DMS153 treated with DMSO at 0.1 percent for 48 hours (cell line): ENCODE measurements at regions not wholly inside any gene's neighbourhood (a gene's known extent, or its start where the extent isn't known, plus 50 kb on each side); places are given as distances from the start of the nearest gene placed in this dataset.
"Not testable (repeated sequence)": the region's sequence is repeated elsewhere in the genome, so short reads cannot be mapped to it uniquely, and the experiment has no call there.

ENCODE experiments used
- DNase-seq: peaks from one replicate; lab custom pipeline; 2025; ENCODE audit not compliant: unreplicated experiment; lab: John Stamatoyannopoulos, UW

DNA sequence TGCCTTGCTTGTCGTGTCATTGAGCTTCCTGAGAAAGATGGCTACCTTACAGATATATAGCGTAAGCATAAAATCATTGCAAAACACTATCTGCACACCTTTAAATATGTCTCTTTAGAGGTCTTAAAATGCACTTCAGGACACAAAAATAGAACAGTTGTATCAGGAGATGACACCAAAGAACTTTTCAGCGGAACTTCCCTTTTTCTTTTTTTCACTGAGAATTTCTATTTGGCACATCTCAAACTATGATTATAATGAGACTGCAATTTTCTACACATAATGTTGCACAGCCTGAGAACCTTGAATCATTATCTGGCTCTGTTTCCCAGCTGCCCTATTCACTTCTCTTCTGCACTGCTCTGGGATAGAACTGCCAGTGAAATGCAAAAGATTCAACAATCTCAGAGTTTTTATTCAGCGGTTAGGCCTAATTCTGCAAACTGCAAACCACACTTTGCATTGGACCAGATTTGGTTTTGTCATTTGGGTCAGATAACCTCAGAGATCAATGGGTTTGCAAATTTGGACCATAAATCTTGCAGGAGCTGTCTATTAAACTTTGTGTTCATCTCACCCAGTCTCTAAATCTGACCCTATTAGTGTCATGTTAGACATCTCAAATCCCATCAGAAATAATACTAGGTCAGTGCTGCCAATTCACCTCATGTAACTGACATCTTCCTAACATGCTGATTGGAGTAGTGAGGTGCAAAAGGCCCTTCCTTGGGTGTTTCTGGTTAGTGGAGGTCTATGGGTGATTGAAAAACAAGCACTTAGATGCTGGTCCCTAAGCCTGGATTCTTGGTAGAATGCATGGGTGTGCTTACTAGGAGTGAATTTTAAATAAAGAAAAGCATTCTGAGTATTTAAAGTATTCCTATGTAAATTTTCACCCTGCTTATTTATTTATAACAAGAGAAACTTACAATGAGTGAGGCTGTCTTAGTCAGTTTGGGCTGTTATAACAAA lies 382.7 kb downstream of the UTRN start:
- no peak for DNase-seq

DNA sequence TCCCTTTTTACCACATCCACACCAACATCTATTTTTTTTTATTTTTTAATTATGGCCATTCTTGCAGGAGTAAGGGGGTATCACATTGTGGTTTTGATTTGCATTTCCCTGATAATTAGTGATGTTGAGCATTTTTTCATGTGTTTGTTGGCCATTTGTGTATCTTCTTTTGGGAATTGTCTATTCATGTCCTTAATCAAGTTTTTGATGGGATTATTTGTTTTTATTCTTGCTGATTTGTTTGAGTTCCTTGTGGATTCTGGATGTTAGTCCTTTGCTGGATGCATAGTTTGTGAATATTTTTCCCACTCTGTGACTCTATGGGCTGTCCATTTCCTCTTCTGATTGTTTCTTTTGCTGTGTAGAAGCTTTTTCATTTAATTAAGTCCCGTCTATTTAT lies 385.1 kb downstream of the UTRN start:
- not testable (repeated sequence) for DNase-seq

DNA sequence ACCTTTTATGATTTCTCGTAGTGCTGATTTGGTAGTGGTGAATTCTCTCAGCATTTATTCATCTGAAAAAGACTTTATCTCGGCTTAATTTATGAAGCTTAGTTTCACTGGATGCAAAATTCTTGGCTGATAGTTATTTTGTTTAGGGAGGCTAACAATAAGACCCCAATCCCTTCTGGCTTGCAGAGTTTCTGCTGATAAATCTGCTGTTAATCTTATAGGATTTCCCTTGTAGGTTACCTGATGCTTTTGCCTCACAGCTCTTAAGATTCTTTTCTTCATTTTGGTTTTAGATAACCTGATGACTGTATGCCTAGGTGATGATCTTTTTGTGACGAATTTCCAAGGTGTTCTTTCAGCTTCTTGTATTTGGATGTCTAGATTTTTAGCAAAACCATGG lies 388.7 kb downstream of the UTRN start:
- no peak for DNase-seq

DNA sequence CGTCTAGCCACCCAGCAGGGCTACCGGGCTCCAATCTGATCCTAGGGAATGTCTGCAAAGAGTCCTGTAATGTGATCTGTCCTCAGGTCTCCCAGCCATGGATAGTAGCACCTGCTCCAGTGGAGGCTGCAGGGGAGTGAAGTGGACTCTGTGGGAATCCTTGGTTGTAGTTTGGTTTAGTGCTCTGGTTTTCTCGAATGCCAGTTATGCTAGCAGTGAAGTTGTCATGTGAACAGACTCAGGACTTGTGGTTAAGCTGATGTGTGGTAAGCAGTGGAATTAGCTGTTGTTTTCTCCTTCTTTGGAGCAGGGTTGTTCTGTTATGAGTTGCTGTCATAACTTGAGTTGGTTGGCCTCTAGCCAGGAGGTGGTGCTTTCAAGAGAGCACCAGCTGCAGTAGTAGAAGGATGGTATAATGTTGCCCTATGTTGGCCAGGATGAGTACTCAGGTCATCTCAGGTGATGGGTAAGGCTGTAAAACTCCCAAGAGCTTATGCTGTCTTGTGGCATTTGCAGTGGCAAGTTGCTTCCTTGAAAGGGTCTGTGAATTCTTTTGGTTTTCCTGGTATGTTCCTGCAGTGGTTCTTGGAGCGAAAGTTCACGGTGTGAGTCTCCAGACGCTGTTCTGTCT lies 390.2 kb downstream of the UTRN start:
- DNase-seq, result no peak

DNA sequence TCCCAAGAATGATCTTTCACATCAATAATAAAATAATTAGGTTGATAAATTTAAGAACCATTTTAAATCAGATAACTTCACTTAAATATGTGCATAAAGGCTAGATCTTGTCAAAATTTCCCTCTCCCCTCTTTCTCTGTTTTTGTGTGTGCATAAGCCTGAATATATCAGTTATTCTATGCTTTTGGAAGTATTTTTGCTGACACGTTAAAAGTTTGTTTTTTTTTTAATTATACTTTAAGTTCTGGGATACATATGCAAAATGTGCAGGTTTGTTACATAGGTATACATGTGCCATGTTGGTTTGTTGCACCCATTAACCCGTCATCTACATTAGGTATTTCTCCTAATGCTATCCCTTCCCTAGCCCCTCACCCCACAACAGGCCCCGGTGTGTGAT lies 391.2 kb downstream of the UTRN start:
- not testable (repeated sequence) for DNase-seq

DNA sequence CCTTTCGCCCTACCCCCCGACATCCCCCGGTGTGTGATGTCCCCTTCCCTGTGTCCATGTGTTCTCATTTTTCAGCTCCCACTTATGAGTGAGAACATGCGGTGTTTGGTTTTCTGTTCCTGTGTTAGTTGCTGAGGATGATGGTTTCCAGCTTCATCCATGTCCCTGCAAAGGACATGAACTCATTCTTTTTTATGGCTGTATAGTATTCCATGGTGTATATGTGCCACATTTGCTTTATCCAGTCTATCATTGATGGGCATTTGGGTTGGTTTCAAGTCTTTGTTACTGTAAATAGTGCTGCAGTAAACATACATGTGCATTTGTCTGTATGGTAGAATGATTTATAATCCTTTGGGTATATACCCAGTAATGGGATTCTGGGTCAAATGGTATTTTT lies 392.1 kb downstream of the UTRN start:
- not testable (repeated sequence) for DNase-seq

DNA sequence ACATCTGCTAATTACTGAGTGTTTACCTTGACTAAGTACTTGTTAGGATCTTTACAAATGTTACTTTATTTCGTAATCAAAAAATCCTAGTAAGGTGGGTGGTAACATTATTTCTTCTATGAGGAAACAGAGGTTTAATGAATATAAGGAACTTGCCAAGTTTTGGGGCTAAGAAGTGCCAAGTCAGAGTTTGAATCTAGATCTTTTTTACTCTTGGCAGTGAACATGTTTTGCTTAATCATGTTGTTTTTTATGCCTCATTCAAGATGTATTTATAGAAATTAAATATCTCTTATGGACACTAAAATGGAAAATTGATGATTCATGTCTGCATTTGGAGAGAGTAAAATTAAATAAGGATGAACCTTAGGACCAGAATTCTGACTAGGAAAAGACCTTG lies 393.7 kb downstream of the UTRN start:
- no peak for DNase-seq

DNA sequence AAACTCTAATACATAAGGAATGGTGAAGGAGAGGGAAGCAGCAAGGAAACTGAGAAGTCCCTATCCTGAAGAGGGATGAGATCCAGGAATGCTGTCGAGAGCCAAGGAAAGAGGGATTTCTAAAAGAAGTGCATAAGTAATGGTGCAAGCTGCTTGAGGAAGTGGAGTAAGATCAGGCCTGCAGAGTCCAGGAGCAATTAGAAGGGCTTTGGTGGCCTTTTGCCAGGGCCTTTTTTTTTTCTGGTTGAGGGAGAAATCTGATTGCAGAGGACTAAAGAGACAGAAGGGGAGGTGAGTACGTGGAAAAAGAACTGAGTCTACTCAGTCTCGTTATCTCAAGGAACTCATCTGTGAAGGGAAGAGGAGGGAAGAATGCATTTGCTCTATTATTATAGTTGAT lies 396.2 kb downstream of the UTRN start:
- no peak for DNase-seq

DNA sequence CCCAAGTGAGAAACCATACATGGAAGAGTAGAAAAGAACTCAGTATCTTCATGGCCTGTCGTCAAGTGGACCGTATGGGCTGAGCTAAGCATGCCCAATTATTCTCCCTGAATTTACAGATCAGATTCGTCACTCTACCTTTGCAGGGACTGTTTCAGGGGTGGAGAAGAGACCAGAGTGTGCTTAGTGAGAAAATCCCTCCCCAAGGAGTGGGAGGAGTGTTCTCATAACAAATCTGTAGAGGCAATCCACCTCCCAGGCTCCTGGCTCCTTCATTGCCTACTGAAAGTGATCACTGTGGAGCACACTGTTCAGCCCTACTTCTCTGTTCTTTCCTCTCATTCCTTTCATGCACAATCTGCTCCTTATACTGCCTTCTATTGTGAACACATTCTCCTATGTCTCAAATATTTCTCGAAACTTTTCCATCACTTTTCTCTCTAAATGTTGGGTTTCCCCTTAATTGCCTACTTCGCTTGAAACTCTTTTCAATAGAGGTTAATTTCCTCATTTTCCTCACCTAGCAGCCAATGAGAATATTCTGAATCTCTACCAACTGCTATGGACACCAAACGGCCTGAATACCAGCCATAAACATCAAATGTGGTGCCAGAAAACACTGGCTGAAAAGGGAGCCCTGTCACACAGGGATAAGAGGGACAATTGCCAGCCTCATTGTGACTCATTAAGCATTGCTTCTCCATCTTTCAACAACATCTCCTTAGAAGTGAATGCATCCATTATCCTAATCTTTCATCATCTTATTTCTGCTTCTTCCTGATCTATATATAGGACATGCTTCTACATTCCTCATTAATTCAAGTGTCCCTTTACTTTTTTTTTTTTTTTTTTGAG lies 398.3 kb downstream of the UTRN start:
- DNase-seq, result no peak

DNA sequence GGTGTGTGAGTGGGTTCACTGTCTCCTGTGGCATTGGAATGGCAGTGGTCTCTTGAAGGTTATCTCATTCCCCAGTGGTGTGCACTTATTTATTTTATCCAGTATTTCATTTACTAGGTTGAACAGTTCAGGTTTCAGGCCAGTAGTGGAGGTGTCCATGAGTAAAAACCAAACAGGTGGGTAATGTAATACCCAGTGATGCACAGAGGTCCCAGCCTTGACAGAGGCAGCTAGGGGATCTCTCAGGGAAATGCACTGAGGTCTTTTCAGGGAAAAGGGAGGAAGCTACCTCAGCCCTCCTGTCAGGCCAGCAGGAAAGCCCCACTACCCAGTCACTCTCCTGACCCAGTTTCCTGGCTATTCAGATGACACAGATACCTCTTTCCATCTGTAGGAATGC lies 403.6 kb downstream of the UTRN start:
- DNase-seq, result no peak

DNA sequence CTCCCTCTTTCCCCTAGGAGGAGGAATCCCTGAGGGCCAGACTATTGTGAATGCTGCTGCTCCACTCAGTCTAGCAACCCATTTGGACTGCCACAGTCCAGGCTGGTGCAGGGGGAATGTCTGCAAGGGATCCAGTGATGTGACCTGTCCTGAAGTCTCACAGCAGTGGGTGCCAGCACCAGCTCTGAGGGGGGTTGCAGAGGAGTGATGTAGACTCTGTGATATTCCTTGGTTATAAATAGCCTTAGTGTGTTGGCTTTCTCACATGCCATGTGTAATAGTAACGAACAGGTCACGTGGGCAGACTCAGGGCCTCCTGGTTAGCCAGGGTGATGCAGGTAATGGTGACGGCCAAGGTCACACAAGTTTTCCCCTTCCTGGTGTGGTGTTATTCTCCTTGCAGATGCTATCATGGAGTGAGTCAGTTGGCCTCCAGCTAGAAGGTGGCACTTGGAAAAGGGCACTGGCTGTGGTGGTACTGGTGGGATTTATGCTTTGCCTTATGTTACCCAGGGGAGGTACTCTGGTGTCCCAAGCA lies 404.4 kb downstream of the UTRN start:
- DNase-seq, result no peak

DNA sequence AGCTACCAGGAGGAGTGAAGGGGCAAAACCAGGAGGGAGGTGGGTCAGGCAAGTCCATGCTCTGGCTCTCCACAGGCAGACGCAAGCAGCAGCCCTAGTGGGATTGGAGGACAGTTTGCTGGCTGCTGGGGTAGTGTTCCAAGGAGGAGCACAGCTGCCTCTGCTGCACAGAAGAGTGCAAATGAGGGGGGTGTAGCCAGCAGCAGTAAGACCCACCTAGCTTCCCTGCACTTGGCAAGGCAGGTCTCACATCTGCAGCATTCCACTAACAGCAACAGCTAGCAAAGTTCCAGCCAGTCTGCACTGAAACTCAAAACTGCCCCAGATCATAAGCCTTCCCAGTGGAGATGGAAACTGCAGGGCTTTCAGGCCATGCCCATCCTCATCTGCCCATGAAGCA lies 405.0 kb downstream of the UTRN start:
- DNase-seq, result no peak

DNA sequence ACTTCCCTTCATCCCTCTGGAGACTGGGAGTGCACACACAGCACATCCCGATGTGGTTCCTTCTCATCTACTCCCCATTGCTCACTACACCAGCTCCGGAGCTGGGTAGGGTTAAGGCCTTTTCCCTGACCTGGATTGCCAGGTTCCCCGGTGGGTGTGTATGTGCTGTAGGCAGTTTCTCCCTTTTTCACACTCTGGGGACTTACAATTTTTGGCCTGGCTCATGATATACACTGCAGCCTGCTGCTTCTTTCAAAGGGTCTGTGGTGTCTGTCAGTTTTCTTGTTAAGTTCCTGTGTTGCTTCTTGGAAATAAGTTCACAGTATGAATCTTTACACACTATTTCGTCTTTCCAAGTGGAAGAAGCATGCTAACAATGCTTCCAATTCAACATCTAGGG lies 405.5 kb downstream of the UTRN start:
- no peak for DNase-seq

DNA sequence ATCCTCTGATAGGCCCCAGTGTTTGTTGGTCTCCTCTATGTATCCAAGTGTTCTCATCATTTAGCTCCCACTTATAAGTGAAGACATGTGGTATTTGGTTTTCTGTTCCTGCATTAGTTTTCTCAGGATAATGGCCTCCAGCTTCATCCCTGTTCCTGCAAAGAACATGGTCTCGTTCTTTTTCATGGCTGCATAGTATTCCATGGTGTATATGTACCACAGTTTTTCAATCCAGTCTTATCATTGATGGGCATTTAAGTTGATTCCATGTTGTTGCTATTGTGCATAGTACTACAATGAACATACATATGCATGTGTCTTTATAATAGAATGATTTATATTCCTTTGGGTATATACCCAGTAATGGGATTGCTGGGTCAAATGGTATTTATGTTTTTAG lies 406.9 kb downstream of the UTRN start:
- not testable (repeated sequence) for DNase-seq

DNA sequence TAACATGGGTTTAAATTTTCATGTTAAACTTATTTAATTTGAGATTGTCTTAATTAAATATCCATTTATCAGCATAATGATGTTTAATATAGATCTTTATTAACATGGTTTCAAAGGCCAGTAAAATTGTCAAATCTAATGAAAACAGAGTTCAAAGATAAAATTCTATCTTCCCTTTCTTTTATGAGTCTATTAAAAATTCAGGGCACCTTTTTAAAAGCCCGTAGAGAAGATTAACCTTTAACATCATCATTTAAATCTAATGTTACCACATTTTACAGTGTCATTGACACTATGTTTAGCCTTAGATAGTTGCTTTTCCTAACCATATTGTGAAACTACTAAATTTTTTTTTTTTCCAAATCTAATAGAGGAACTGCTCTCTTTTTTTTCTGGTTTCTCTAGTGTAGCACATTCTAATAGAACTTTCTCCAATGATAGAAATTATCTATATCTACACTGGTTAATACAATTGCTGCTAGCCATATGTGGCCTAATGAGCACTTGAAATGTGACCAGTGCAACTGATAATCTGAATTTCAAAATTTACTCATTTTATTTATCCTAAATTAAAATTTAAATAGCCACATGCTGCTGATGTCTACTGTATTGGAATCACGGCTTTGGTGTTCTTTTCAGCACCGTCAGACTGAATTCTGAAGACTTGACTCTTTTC lies 410.9 kb downstream of the UTRN start:
- no peak for DNase-seq

DNA sequence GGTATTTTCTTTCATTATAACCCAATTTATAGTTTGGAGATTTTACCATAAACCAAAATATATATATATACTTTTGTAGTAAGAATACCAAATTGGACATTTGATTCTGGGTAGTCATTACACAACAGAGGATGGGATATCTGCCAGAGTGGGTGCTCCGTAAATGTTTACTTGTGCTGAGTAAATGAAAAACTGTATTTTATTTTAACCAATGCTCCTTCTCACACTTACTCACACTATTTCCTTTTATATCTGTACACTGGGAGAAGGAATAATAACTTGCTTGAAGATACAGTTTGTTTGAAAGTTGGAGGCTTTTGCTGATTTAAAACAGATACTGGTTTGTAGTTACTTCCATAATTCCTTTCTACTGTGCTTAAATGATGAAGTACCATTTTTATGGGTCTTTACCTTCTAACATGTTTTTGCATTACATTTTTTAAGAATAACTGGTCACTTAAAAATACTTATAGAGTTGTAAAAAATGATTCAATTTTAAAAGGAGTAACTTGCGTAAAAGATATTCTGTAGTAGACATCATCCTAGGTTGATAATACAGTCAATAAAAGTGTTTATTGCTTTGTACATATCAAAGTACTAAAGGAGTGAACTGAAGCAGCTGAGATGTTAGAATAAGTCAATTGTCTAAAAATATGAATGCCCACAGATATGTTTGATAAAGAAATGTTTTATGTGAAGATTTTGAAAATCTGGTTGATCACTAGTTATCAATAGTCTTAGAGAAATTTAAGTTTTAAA lies 411.7 kb downstream of the UTRN start:
- DNase-seq, result no peak

DNA sequence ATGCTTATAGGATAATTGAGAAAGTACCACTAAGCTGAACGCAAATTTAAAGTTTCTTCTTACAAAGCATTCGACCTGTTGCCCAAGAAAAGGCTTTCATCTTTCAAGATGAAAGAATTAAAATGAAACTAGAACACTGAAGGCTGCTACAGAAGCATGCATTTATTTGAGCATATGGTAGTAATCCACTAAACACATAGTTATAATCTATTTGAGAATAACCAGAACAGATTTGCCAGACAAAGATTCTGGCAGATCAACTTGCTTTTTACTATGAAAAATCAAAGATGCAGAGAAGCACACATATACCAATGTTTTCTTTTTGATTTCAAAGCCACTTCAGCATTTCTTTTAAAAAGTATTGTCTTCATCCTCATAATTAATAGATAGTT lies 412.2 kb downstream of the UTRN start:
- no peak for DNase-seq

DNA sequence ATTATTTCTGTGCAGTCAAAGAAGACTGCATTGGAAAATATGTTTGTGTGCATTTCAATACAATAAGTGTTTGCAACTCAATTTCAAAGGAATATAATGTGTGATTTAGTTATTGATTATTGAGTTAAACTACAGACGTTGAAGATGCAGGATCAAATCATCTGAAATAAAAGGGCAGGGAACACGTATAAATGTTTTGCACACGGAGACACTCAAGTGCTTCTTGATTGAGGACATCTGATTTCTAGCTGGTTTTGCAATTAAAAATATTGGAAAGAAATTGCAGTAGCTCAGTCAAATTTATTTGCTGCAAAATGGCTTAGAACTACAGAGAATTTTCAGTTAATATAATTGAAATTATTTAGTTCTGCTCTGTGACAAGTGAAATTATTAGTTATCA lies 412.7 kb downstream of the UTRN start:
- no peak for DNase-seq

DNA sequence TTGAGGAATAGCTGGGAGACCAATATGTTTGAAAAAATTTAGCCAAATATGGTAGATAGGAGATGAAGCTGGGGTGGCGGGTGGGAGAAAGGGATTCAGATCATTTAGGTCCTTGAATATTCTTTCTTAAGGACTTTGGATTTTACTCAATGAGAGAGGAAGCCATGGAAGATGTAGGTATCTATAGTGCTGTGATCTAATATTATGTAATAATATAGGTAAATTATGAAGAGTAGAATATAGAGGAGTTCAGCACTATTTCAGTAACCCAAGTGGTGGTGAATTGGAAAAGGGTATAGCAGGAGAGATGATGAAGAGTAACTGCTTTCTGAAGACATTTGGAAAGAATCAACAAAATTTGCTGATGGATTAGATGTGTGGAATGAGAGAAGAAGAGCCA lies 417.6 kb downstream of the UTRN start:
- no peak for DNase-seq

DNA sequence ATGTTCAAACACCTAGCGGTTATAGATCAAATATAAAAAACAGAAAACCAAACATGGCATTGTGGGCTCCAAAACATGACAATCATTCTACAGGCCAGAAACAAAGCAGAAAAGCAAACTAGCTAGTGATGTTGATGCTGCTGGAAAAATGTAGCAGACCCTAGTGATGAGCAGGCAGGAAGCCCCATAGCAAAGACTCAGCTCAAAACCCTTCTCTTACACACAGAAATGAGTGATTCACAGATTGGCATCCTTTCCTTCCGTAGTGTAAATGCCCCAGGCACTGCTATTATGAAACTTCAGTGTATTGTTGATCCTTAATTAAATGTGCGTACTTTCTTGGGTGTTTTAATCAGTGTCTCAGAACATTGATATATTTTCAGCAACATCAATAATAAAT lies 425.1 kb downstream of the UTRN start:
- DNase-seq, result no peak
